OCI-LY7 (cell line): ENCODE measurements at regions not wholly inside any gene's neighbourhood (a gene's known extent, or its start where the extent isn't known, plus 50 kb on each side); places are given as distances from the start of the nearest gene placed in this dataset.

Experiments
- BruUV-seq: library from RNA; stranded (reverse); fragments of 400-500 nt; replicated peaks from 2 replicates; lab custom pipeline; 2021; lab: Mats Ljungman, UMichigan
- CTCF ChIA-PET: fragments of 300-600 bp; sonication (Branson Sonifier 250); formaldehyde crosslinking; loops from one replicate; lab custom pipeline; 2022; ENCODE audit warnings: antibody characterized with exemption; ENCODE audit not compliant: unreplicated experiment; lab: Charles Lee
- POLR2A ChIA-PET: fragments of 300-600 bp; sonication (Branson Sonifier 250); formaldehyde crosslinking; loops from one replicate; lab custom pipeline; 2022; ENCODE audit warnings: antibody characterized with exemption; lab: Charles Lee
- DNase-seq: peaks from one replicate; pipeline ENCODE4 v3.0.0-alpha.2; 2015; ENCODE audit warnings: low spot score
- H2AFZ ChIP-seq: fragments of 200-600 bp; sonication (generic), shearing (Covaris generic); 2 replicates; pipeline ENCODE4 v1.6.1; 2014; ENCODE audit warnings: mild to moderate bottlenecking, antibody characterized with exemption, low read length, moderate library complexity
- H3K27ac ChIP-seq: fragments of 200-600 bp; sonication (generic); 2 replicates; pipeline ENCODE4 v1.5.1; 2014; ENCODE audit warnings: mixed run types, low read depth, mild to moderate bottlenecking, moderate library complexity, low read length, inconsistent platforms; ENCODE audit not compliant: poor library complexity, severe bottlenecking
- H3K36me3 ChIP-seq: fragments of 200-600 bp; sonication (generic); 2 replicates; pipeline ENCODE4 v1.6.1; 2014; ENCODE audit warnings: mild to moderate bottlenecking, antibody characterized with exemption, low read length, moderate library complexity, mixed read lengths; ENCODE audit not compliant: insufficient read depth
- H3K4me1 ChIP-seq: fragments of 200-600 bp; sonication (generic); 2 replicates; pipeline ENCODE4 v1.5.1; 2014; ENCODE audit warnings: mild to moderate bottlenecking, low read length; ENCODE audit not compliant: insufficient read depth, poor library complexity, severe bottlenecking
- H3K4me2 ChIP-seq: fragments of 200-600 bp; sonication (generic); 2 replicates; pipeline ENCODE4 v1.6.1; 2014; ENCODE audit warnings: mild to moderate bottlenecking, low read length
- H3K4me3 ChIP-seq: fragments of 200-600 bp; sonication (generic); 2 replicates; pipeline ENCODE4 v1.5.1; 2014; ENCODE audit warnings: mild to moderate bottlenecking, low read depth, low read length; ENCODE audit not compliant: poor library complexity, severe bottlenecking
- H3K79me2 ChIP-seq: fragments of 200-600 bp; sonication (generic); 2 replicates; pipeline ENCODE4 v1.6.1; 2016; ENCODE audit warnings: low read depth, mild to moderate bottlenecking, low read length, moderate library complexity, mixed read lengths; ENCODE audit not compliant: insufficient read depth
- H3K9me2 ChIP-seq: fragments of 200-600 bp; sonication (generic); 2 replicates; pipeline ENCODE4 v1.6.1; 2016; ENCODE audit warnings: mild to moderate bottlenecking, low read length, mixed read lengths; ENCODE audit not compliant: insufficient read depth
- H3K9me3 ChIP-seq: fragments of 200-600 bp; sonication (generic); 2 replicates; pipeline ENCODE4 v1.6.1; 2014; ENCODE audit warnings: mild to moderate bottlenecking, mixed run types, low read length, mixed read lengths
- H4K20me1 ChIP-seq: fragments of 200-600 bp; sonication (generic); 2 replicates; pipeline ENCODE4 v1.6.1; 2014; ENCODE audit warnings: mild to moderate bottlenecking, antibody characterized with exemption, low read length, moderate library complexity, mixed read lengths; ENCODE audit not compliant: insufficient read depth
- CTCF ChIP-seq: fragments of 200-600 bp; sonication (generic); conservative IDR thresholded peaks from 2 replicates; pipeline ENCODE4 v1.5.1; 2014; ENCODE audit warnings: mild to moderate bottlenecking, antibody characterized with exemption, low read length, moderate library complexity, mixed read lengths
- EZH2phosphoT487 ChIP-seq: fragments of 200-600 bp; sonication (generic); IDR thresholded peaks from 2 replicates; pipeline ENCODE4 v1.6.1; 2018; ENCODE audit warnings: low read depth, borderline replicate concordance, mild to moderate bottlenecking, mixed run types, antibody characterized with exemption, low read length, moderate library complexity, mixed read lengths
- intact Hi-C: fragments of 100-400 bp; cut with micrococcal nuclease; formaldehyde crosslinking; loops from one replicate; pipeline ENCODE4 v1.10.0; 2022; ENCODE audit not compliant: unreplicated experiment

GRCh38 chr3:144662729-144663128 lies 691.1 kb downstream of the DIPK2A start:
- Histone ChIP-seq H3K4me2 (no peak overlapping the region), H3K79me2 (no peaks in the 10 kb centered on the region), H2AFZ (no peak overlapping the region), H3K4me1 (no peaks in the 10 kb centered on the region), H3K27ac (no peak overlapping the region), H3K9me2 (no peaks in the 10 kb centered on the region), H3K36me3 (no peaks in the 10 kb centered on the region), H3K9me3 (no peaks in the 10 kb centered on the region), H3K4me3 (no peak overlapping the region), H4K20me1 (no peaks in the 10 kb centered on the region)
- TF ChIP-seq CTCF (no peak), EZH2phosphoT487 (no peak)
- BruUV-seq: no TSS peak
- intact Hi-C loops: no loop called here
- CTCF ChIA-PET: no interaction called here
- POLR2A ChIA-PET: interaction anchor here (1.4 kb wide), 1 partner anchor 9 kb away, joined by 4 read pairs; no protein-coding TSS in a partner anchor
- no peak for DNase-seq

GRCh38 chr3:144663456-144664436 lies 692.1 kb downstream of the DIPK2A start:
- H3K79me2 ChIP-seq: no peaks in the 10 kb centered on the region

More at GRCh38 chr3:144663456-144664436, 692.1 kb downstream of the DIPK2A start:
- H3K36me3 ChIP-seq: no peaks in the 10 kb centered on the region
- H3K27ac ChIP-seq: no peak overlapping the region
- H3K4me2 ChIP-seq: no peak overlapping the region
- no peaks in the 10 kb centered on the region for H3K9me2 ChIP-seq
- no peaks in the 10 kb centered on the region for H4K20me1 ChIP-seq
- intact Hi-C loops: no loop called here
- no peak overlapping the region for H2AFZ ChIP-seq
- CTCF ChIA-PET: no interaction called here
- no peak for TF ChIP-seq CTCF
- POLR2A ChIA-PET: no interaction called here
- H3K4me1 ChIP-seq: no peaks in the 10 kb centered on the region
- no TSS peak for BruUV-seq
- DNase-seq: no peak
- H3K4me3 ChIP-seq: no peak overlapping the region
- no peaks in the 10 kb centered on the region for H3K9me3 ChIP-seq
